GM18867 (cell line): ENCODE measurements at regions not wholly inside any gene's neighbourhood (a gene's known extent, or its start where the extent isn't known, plus 50 kb on each side); places are given as distances from the start of the nearest gene placed in this dataset.

Source experiments
- ATAC-seq: cut with Tn5 transposase; IDR thresholded peaks from one replicate; pipeline ENCODE4 v1.9.1; 2021; ENCODE audit warnings: mild to moderate bottlenecking, moderate library complexity; ENCODE audit not compliant: unreplicated experiment

- ATAC-seq = no peak
These were observed 213.0 kb upstream of the CDYL start for GRCh38 chr6:4563156-4563555.

GRCh38 chr6:4561773-4562400 is 214.3 kb upstream of the CDYL start:
- no peak for ATAC-seq

- ATAC-seq = no peak
These were observed 215.1 kb upstream of the CDYL start for GRCh38 chr6:4561078-4561435.

GRCh38 chr6:4560221-4561077 is 215.8 kb upstream of the CDYL start:
- ATAC-seq = no peak

GRCh38 chr6:4559281-4559875 is 216.8 kb upstream of the CDYL start:
- no peak for ATAC-seq

GRCh38 chr6:4554645-4555044 is 221.6 kb upstream of the CDYL start:
- no peak for ATAC-seq

GRCh38 chr6:4553387-4553786 is 222.8 kb upstream of the CDYL start:
- ATAC-seq = peak; percentile 49

- no peak for ATAC-seq
These were observed 226.0 kb upstream of the CDYL start for GRCh38 chr6:4550227-4550597.

GRCh38 chr6:4549556-4550226 is 226.5 kb upstream of the CDYL start:
- ATAC-seq = no peak

- ATAC-seq = no peak
These were observed 230.3 kb upstream of the CDYL start for GRCh38 chr6:4545893-4546292.

- ATAC-seq = no peak
These were observed 232.6 kb upstream of the CDYL start for GRCh38 chr6:4543596-4543995.

GRCh38 chr6:4533576-4533975 is 242.6 kb upstream of the CDYL start:
- ATAC-seq = no peak

- no peak for ATAC-seq
These were observed 244.8 kb upstream of the CDYL start for GRCh38 chr6:4531406-4531805.

GRCh38 chr6:4522453-4522852 is 253.8 kb upstream of the CDYL start:
- ATAC-seq = no peak

GRCh38 chr6:4521070-4521469 is 255.1 kb upstream of the CDYL start:
- no peak for ATAC-seq

GRCh38 chr6:4518506-4518905 is 257.7 kb upstream of the CDYL start:
- ATAC-seq = no peak

- ATAC-seq = no peak
These were observed 260.0 kb upstream of the CDYL start for GRCh38 chr6:4516206-4516605.

GRCh38 chr6:4513561-4513960 is 262.6 kb upstream of the CDYL start:
- ATAC-seq = no peak

- ATAC-seq = no peak
These were observed 264.1 kb upstream of the CDYL start for GRCh38 chr6:4512051-4512471.

GRCh38 chr6:4511641-4512020 is 264.6 kb upstream of the CDYL start:
- no peak for ATAC-seq

- ATAC-seq = no peak
These were observed 265.1 kb upstream of the CDYL start for GRCh38 chr6:4510906-4511640.
